ENCODE measurements at regions not wholly inside any gene's neighbourhood (a gene's known extent, or its start where the extent isn't known, plus 50 kb on each side); places are given as distances from the start of the nearest gene placed in this dataset.

DNA sequence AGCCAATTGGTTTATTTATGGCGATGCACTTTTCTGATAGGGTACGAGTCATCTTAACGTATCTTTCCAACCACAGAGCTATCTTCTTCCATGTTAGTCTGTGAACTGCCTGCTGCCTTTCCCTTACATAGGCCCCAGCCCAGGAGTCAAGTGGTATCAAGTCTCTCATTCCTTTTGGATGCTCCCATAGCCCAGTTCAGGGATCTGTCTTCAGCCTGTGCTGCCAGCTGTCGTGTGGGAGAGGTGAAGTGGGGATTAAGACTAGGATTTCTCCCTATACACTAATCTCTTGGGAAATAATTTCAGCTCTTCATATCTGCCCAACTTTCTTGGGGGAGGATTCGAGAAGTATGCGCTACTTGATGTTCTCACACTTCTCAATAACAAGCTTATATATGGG lies 475.7 kb downstream of the EBF1 start:
- intact Hi-C loops (cut with DNase I; ENCODE audit: low total_unique reads): no loop called here
- Histone ChIP-seq H3K27ac (no peak overlapping the region), H3K4me3 (no peak overlapping the region), H3K4me1 (peaks cover 0 to 7% (median 3%) of the 10 kb centered on the region in 4 donors), H3K36me3 (no peaks in the 10 kb centered on the region), H3K27me3 (no peaks in the 10 kb centered on the region), H3K9me3 (no peaks in the 10 kb centered on the region)
- TF ChIP-seq EP300 (IDR thresholded peaks at IDR 0.05) (no peak), POLR2AphosphoS5 (IDR thresholded peaks at IDR 0.05) (no peak)
- 90 to 95% (median 93%) methylated on average over 6 of the region's 6 CpGs for WGBS, 5 donors
- no peak for DNase-seq

DNA sequence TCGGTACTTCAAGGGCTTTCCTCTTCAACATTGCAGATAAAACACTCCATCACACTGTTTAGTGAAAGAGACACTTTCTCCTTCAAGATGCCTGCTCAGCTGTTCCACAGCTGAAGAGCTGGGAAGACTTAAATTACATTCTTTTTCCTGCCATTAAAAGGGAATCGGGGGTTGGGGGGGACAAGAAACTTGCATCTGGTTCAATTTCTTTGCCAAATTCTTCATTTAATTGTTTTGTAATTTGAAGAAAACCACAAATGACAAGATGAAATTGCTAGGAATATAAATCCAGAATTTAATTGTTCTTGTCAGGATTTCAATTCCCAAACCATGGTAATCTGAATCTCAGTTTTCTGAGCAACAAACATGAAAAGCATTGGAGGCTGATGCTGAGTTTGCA lies 478.3 kb downstream of the EBF1 start:
- Histone ChIP-seq H3K27ac (no peak overlapping the region), H3K4me1 (peaks cover 0 to 16% (median 9%) of the 10 kb centered on the region in 4 donors), H3K9me3 (no peaks in the 10 kb centered on the region), H3K36me3 (no peaks in the 10 kb centered on the region), H3K4me3 (no peak overlapping the region), H3K27me3 (no peaks in the 10 kb centered on the region)
- 59 to 73% (median 65%) methylated on average over 2 of the region's 2 CpGs for WGBS, 5 donors
- no peak for TF ChIP-seq POLR2AphosphoS5 (IDR thresholded peaks at IDR 0.05)
- TF ChIP-seq EP300 (IDR thresholded peaks at IDR 0.05): no peak
- no peak for TF ChIP-seq POLR2A (IDR thresholded peaks at IDR 0.05)
- TF ChIP-seq, protein P1, sequence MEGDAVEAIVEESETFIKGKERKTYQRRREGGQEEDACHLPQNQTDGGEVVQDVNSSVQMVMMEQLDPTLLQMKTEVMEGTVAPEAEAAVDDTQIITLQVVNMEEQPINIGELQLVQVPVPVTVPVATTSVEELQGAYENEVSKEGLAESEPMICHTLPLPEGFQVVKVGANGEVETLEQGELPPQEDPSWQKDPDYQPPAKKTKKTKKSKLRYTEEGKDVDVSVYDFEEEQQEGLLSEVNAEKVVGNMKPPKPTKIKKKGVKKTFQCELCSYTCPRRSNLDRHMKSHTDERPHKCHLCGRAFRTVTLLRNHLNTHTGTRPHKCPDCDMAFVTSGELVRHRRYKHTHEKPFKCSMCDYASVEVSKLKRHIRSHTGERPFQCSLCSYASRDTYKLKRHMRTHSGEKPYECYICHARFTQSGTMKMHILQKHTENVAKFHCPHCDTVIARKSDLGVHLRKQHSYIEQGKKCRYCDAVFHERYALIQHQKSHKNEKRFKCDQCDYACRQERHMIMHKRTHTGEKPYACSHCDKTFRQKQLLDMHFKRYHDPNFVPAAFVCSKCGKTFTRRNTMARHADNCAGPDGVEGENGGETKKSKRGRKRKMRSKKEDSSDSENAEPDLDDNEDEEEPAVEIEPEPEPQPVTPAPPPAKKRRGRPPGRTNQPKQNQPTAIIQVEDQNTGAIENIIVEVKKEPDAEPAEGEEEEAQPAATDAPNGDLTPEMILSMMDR (IDR thresholded peaks at IDR 0.05): no peak
- no peak for DNase-seq
- intact Hi-C loops (cut with DNase I; ENCODE audit: low total_unique reads): no loop called here

DNA sequence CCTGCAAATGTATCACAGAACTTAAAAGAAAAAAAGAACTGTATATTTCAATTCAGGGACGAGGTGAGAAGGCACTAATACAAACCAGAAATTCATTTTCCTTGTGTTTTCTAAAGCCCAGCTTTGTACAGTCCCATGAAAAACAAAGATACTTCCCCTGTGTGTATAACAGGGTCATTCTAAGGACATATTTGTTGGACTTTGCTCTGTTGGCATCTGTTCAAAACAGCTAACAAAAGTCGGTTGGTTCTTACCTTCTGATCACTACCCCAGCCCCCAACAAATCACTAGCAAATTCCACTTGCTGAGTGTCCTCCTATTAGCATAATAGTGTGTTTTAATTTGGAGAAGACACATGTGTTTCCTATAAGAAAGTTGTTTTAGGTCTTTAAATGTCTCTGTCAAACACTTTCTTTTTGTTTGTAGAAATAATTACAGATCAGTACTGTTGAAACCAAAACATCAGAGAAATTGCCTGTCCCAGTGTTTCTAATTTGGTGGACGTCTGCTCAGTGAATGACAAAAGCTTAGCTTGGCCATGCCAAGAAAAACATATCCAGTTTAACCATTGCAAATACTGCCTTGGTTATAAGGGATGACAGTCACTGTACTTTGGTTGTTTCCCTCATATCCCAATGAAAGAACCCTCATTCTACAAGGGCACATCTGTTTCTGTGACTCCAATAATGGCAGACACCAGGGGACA lies 480.5 kb downstream of the EBF1 start:
- peak in 1 of 2 donors; percentile 73 for DNase-seq
- no peaks in the 10 kb centered on the region for H3K27me3 ChIP-seq
- H3K4me3 ChIP-seq: no peak overlapping the region
- WGBS, 5 donors: 9 to 15% (median 11%) methylated on average over 3 of the region's 3 CpGs
- intact Hi-C loops (cut with DNase I; ENCODE audit: low total_unique reads): no loop called here
- no peak overlapping the region for H3K27ac ChIP-seq
- TF ChIP-seq POLR2AphosphoS5 (IDR thresholded peaks at IDR 0.05) (no peak), EP300 (IDR thresholded peaks at IDR 0.05) (no peak), POLR2A (IDR thresholded peaks at IDR 0.05) (no peak)
- TF ChIP-seq, protein P1 (IDR thresholded peaks at IDR 0.05): no peak
- no peaks in the 10 kb centered on the region for H3K9me3 ChIP-seq
- H3K4me1 ChIP-seq: peaks cover 0 to 16% (median 9%) of the 10 kb centered on the region in 4 donors
- H3K36me3 ChIP-seq: no peaks in the 10 kb centered on the region

GRCh38 chr5:158618256-158618655 lies 481.5 kb downstream of the EBF1 start:
- 62 to 74% (median 65%) methylated on average over 2 of the region's 2 CpGs for WGBS, 5 donors
- intact Hi-C loops (cut with DNase I; ENCODE audit: low total_unique reads): no loop called here
- H3K4me1 ChIP-seq: peaks cover 0 to 16% (median 9%) of the 10 kb centered on the region in 4 donors
- H3K4me3 ChIP-seq: no peak overlapping the region
- H3K27ac ChIP-seq: no peak overlapping the region
- no peaks in the 10 kb centered on the region for H3K27me3 ChIP-seq
- TF ChIP-seq, protein P1 (IDR thresholded peaks at IDR 0.05): no peak
- TF ChIP-seq POLR2A (IDR thresholded peaks at IDR 0.05) (no peak), EP300 (IDR thresholded peaks at IDR 0.05) (no peak), POLR2AphosphoS5 (IDR thresholded peaks at IDR 0.05) (no peak)
- H3K36me3 ChIP-seq: no peaks in the 10 kb centered on the region
- H3K9me3 ChIP-seq: no peaks in the 10 kb centered on the region
- DNase-seq: no peak

DNA sequence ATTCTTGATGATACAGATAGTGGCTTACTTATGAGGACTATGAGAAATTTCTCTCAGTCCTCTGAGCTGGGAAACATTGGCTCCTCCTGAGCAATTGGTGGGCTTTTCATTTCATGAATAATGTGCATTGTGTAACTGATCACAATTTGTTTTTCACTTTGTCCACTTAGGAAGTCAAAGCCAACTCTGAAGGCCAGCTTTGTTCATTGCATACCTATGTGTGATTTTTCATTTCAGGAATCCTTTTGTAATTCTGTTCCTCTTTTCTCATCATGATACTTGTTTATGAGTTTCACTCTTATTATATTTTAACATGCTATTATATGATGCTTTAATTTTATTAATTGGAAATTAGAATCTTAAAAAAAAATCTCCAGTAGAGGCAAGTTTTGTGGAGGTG lies 483.0 kb downstream of the EBF1 start:
- no peak for DNase-seq
- Histone ChIP-seq H3K9me3 (no peaks in the 10 kb centered on the region), H3K27ac (no peak overlapping the region), H3K27me3 (no peaks in the 10 kb centered on the region), H3K4me1 (peaks cover 0 to 16% (median 9%) of the 10 kb centered on the region in 4 donors), H3K4me3 (no peak overlapping the region), H3K36me3 (no peaks in the 10 kb centered on the region)
- TF ChIP-seq, protein P1 (IDR thresholded peaks at IDR 0.05): no peak
- TF ChIP-seq POLR2AphosphoS5 (IDR thresholded peaks at IDR 0.05) (no peak), POLR2A (IDR thresholded peaks at IDR 0.05) (no peak), EP300 (IDR thresholded peaks at IDR 0.05) (no peak)
- intact Hi-C loops (cut with DNase I; ENCODE audit: low total_unique reads): no loop called here
